GM12878 (cell line): ENCODE measurements at regions not wholly inside any gene's neighbourhood (a gene's known extent, or its start where the extent isn't known, plus 50 kb on each side); places are given as distances from the start of the nearest gene placed in this dataset.

Experiments used
- ATAC-seq: fragments of 200-7000 bp; cut with Tn5 transposase; 3 replicates; pipeline ENCODE4 v1.9.1; 2020; ENCODE audit warnings: mild to moderate bottlenecking, moderate library complexity
- BruUV-seq: library from RNA; stranded (reverse); fragments of 400-500 nt; replicated peaks from 2 replicates; lab custom pipeline; 2021; lab: Mats Ljungman, UMichigan
- CTCF ChIA-PET: fragments of 300-600 bp; sonication (Branson Sonifier 250); formaldehyde crosslinking; extraction: SDS; loops from one replicate; lab custom pipeline; 2021; ENCODE audit warnings: inconsistent platforms; lab: Yijun Ruan, JAX
- POLR2A ChIA-PET: fragments of 350-600 bp; formaldehyde crosslinking; extraction: SDS; loops from one replicate; lab custom pipeline; 2021; ENCODE audit warnings: inconsistent platforms; lab: Charles Lee
- RAD21 ChIA-PET: fragments of 300-600 bp; sonication (Branson Sonifier 250); formaldehyde crosslinking; loops from one replicate; lab custom pipeline; 2023; ENCODE audit warnings: antibody characterized with exemption; ENCODE audit not compliant: unreplicated experiment; lab: Charles Lee
- SMC1A ChIA-PET: fragments of 300-600 bp; sonication (Branson Sonifier 250); formaldehyde crosslinking; loops from one replicate; lab custom pipeline; 2023; ENCODE audit not compliant: unreplicated experiment, uncharacterized antibody; lab: Charles Lee
- DNase-seq: peaks from one replicate; pipeline ENCODE4 v3.0.0-alpha.2; 2011; ENCODE audit warnings: low read depth, low spot score
- FAIRE-seq: peaks from 3 replicates; lab custom pipeline; 2011; peaks lifted over from hg19 to GRCh38; lab: Jason Lieb, UNC
- H2AFZ ChIP-seq: 2 replicates; pipeline ENCODE4 v1.6.0; 2011; ENCODE audit warnings: low read depth, low read length, control low read depth; ENCODE audit not compliant: control insufficient read depth
- H3K27ac ChIP-seq: 2 replicates; pipeline ENCODE4 v1.5.1; 2011; ENCODE audit warnings: control low read depth; ENCODE audit not compliant: control insufficient read depth, insufficient read depth
- H3K27me3 ChIP-seq, 2 experiments: replicated peaks in 1 of 2; 2 replicates each; pipeline versions ENCODE4 v1.6.0 to v1.6.1; 2011; ENCODE audit warnings: low read length in 1 of 2; ENCODE audit not compliant: control insufficient read depth in 2 of 2, insufficient read depth in 2 of 2
- H3K36me3 ChIP-seq, 2 experiments: 2 replicates each; pipeline ENCODE4 v1.5.1; 2011; ENCODE audit warnings: low read length in 1 of 2; ENCODE audit not compliant: control insufficient read depth in 2 of 2, insufficient read depth in 2 of 2
- H3K4me1 ChIP-seq: 2 replicates; pipeline ENCODE4 v1.6.1; 2011; ENCODE audit warnings: mild to moderate bottlenecking, low read length, moderate library complexity, mixed read lengths; ENCODE audit not compliant: control insufficient read depth, insufficient read depth
- H3K4me2 ChIP-seq: 2 replicates; pipeline ENCODE4 v1.6.0; 2011; ENCODE audit warnings: control low read depth; ENCODE audit not compliant: control insufficient read depth, insufficient read depth
- H3K4me3 ChIP-seq: fragments of 200-600 bp; sonication (generic); 2 replicates; pipeline ENCODE4 v1.5.1; 2016
- H3K79me2 ChIP-seq: 2 replicates; pipeline ENCODE4 v1.6.0; 2011; ENCODE audit warnings: low read length; ENCODE audit not compliant: control insufficient read depth, insufficient read depth
- H3K9ac ChIP-seq: 2 replicates; pipeline ENCODE4 v1.8.0; 2011; ENCODE audit warnings: low read length, control low read depth, mixed read lengths; ENCODE audit not compliant: control insufficient read depth, insufficient read depth
- H3K9me3 ChIP-seq: replicated peaks from 3 replicates; pipeline ENCODE4 v1.5.1; 2011; ENCODE audit warnings: mild to moderate bottlenecking, low read length; ENCODE audit not compliant: control insufficient read depth, insufficient read depth
- H4K20me1 ChIP-seq: 2 replicates; pipeline ENCODE4 v1.6.0; 2011; ENCODE audit not compliant: control insufficient read depth, insufficient read depth
- IKZF2 ChIP-seq, 2 experiments: fragments of 450-650 bp; IDR thresholded peaks; 2 replicates each; pipeline ENCODE4 v1.6.1; 2017; ENCODE audit warnings: mild to moderate bottlenecking in 2 of 2, moderate library complexity in 2 of 2
- MYB ChIP-seq: fragments of 150-350 bp; IDR thresholded peaks from 2 replicates; pipeline ENCODE4 v1.6.1; 2014; ENCODE audit warnings: mild to moderate bottlenecking, low read depth, low read length, borderline replicate concordance
- NR2F1 ChIP-seq: fragments of 450-650 bp; conservative IDR thresholded peaks from 2 replicates; pipeline ENCODE4 v1.6.1; 2017; ENCODE audit warnings: mild to moderate bottlenecking
- RCOR1 ChIP-seq: conservative IDR thresholded peaks from 2 replicates; pipeline ENCODE4 v1.6.1; 2012; ENCODE audit warnings: low read depth, low read length, improper control_type of control experiment
- RUNX3 ChIP-seq: IDR thresholded peaks from 2 replicates; pipeline ENCODE4 v1.6.1; 2012; ENCODE audit warnings: low read length, inconsistent platforms
- SIN3A ChIP-seq: IDR thresholded peaks from 2 replicates; pipeline ENCODE4 v1.6.1; 2012; ENCODE audit warnings: low read depth, low read length, improper control_type of control experiment
- STAT1 ChIP-seq: fragments of 450-650 bp; conservative IDR thresholded peaks from 2 replicates; pipeline ENCODE4 v1.6.1; 2014; ENCODE audit warnings: antibody characterized with exemption, mild to moderate bottlenecking
- TCF7 ChIP-seq: IDR thresholded peaks from 2 replicates; pipeline ENCODE4 v1.6.1; 2014; ENCODE audit warnings: antibody characterized with exemption, borderline replicate concordance
- ZBED1 ChIP-seq: IDR thresholded peaks from 2 replicates; pipeline ENCODE4 v1.6.1; 2016; ENCODE audit warnings: borderline replicate concordance
- WGBS: methylation state at CpG from one replicate; pipeline ENCODE4 v1.1.6; 2016; ENCODE audit warnings: low lambda C conversion rate; ENCODE audit not compliant: insufficient replicate concordance, insufficient coverage; ENCODE audit errors: missing lambda C conversion rate; 5-methylcytosine and 5-hydroxymethylcytosine counted together
- in situ Hi-C: fragments of 300-500 bp; cut with MboI; formaldehyde crosslinking; loops from 9 replicates; pipeline ENCODE4 v1.14.3; 2018; ENCODE audit warnings: mixed read lengths
- intact Hi-C: fragments of 100-400 bp; cut with micrococcal nuclease; formaldehyde crosslinking; loops from one replicate; pipeline ENCODE4 v1.14.2; 2022; ENCODE audit not compliant: unreplicated experiment
- TF ChIP-seq, protein P1 (sequence below): IDR thresholded peaks from 2 replicates; pipeline ENCODE4 v1.6.1; 2012; ENCODE audit warnings: improper control_type of control experiment, low read depth, low read length; ENCODE audit not compliant: insufficient replicate concordance
- TF ChIP-seq, protein P2 (sequence below): fragments of 450-650 bp; IDR thresholded peaks from 2 replicates; pipeline ENCODE4 v1.6.1; 2017; ENCODE audit warnings: mild to moderate bottlenecking, moderate library complexity
- TF ChIP-seq, protein P3 (sequence below): IDR thresholded peaks from 2 replicates; pipeline ENCODE4 v1.6.1; 2012; ENCODE audit warnings: low read depth, low read length, improper control_type of control experiment
- TF ChIP-seq, protein P4 (sequence below): fragments of 450-650 bp; IDR thresholded peaks from 2 replicates; pipeline ENCODE4 v1.6.1; 2016; ENCODE audit warnings: mild to moderate bottlenecking

GRCh38 chr13:71382285-71382684 lies 484.7 kb downstream of the DACH1 start:
- TF ChIP-seq, protein P1, sequence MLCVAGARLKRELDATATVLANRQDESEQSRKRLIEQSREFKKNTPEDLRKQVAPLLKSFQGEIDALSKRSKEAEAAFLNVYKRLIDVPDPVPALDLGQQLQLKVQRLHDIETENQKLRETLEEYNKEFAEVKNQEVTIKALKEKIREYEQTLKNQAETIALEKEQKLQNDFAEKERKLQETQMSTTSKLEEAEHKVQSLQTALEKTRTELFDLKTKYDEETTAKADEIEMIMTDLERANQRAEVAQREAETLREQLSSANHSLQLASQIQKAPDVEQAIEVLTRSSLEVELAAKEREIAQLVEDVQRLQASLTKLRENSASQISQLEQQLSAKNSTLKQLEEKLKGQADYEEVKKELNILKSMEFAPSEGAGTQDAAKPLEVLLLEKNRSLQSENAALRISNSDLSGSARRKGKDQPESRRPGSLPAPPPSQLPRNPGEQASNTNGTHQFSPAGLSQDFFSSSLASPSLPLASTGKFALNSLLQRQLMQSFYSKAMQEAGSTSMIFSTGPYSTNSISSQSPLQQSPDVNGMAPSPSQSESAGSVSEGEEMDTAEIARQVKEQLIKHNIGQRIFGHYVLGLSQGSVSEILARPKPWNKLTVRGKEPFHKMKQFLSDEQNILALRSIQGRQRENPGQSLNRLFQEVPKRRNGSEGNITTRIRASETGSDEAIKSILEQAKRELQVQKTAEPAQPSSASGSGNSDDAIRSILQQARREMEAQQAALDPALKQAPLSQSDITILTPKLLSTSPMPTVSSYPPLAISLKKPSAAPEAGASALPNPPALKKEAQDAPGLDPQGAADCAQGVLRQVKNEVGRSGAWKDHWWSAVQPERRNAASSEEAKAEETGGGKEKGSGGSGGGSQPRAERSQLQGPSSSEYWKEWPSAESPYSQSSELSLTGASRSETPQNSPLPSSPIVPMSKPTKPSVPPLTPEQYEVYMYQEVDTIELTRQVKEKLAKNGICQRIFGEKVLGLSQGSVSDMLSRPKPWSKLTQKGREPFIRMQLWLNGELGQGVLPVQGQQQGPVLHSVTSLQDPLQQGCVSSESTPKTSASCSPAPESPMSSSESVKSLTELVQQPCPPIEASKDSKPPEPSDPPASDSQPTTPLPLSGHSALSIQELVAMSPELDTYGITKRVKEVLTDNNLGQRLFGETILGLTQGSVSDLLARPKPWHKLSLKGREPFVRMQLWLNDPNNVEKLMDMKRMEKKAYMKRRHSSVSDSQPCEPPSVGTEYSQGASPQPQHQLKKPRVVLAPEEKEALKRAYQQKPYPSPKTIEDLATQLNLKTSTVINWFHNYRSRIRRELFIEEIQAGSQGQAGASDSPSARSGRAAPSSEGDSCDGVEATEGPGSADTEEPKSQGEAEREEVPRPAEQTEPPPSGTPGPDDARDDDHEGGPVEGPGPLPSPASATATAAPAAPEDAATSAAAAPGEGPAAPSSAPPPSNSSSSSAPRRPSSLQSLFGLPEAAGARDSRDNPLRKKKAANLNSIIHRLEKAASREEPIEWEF, result no peak
- TF ChIP-seq IKZF2 (IDR thresholded peaks at IDR 0.05) (no peak), MYB (no peak), SIN3A (no peak), RUNX3 (no peak), ZBED1 (no peak), RCOR1 (no peak), NR2F1 (no peak), TCF7 (no peak), STAT1 (no peak)
- TF ChIP-seq, protein P2, sequence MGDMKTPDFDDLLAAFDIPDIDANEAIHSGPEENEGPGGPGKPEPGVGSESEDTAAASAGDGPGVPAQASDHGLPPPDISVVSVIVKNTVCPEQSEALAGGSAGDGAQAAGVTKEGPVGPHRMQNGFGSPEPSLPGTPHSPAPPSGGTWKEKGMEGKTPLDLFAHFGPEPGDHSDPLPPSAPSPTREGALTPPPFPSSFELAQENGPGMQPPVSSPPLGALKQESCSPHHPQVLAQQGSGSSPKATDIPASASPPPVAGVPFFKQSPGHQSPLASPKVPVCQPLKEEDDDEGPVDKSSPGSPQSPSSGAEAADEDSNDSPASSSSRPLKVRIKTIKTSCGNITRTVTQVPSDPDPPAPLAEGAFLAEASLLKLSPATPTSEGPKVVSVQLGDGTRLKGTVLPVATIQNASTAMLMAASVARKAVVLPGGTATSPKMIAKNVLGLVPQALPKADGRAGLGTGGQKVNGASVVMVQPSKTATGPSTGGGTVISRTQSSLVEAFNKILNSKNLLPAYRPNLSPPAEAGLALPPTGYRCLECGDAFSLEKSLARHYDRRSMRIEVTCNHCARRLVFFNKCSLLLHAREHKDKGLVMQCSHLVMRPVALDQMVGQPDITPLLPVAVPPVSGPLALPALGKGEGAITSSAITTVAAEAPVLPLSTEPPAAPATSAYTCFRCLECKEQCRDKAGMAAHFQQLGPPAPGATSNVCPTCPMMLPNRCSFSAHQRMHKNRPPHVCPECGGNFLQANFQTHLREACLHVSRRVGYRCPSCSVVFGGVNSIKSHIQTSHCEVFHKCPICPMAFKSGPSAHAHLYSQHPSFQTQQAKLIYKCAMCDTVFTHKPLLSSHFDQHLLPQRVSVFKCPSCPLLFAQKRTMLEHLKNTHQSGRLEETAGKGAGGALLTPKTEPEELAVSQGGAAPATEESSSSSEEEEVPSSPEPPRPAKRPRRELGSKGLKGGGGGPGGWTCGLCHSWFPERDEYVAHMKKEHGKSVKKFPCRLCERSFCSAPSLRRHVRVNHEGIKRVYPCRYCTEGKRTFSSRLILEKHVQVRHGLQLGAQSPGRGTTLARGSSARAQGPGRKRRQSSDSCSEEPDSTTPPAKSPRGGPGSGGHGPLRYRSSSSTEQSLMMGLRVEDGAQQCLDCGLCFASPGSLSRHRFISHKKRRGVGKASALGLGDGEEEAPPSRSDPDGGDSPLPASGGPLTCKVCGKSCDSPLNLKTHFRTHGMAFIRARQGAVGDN, result no peak
- TF ChIP-seq, protein P3, sequence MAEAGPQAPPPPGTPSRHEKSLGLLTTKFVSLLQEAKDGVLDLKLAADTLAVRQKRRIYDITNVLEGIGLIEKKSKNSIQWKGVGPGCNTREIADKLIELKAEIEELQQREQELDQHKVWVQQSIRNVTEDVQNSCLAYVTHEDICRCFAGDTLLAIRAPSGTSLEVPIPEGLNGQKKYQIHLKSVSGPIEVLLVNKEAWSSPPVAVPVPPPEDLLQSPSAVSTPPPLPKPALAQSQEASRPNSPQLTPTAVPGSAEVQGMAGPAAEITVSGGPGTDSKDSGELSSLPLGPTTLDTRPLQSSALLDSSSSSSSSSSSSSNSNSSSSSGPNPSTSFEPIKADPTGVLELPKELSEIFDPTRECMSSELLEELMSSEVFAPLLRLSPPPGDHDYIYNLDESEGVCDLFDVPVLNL, result no peak
- TF ChIP-seq, protein P4, sequence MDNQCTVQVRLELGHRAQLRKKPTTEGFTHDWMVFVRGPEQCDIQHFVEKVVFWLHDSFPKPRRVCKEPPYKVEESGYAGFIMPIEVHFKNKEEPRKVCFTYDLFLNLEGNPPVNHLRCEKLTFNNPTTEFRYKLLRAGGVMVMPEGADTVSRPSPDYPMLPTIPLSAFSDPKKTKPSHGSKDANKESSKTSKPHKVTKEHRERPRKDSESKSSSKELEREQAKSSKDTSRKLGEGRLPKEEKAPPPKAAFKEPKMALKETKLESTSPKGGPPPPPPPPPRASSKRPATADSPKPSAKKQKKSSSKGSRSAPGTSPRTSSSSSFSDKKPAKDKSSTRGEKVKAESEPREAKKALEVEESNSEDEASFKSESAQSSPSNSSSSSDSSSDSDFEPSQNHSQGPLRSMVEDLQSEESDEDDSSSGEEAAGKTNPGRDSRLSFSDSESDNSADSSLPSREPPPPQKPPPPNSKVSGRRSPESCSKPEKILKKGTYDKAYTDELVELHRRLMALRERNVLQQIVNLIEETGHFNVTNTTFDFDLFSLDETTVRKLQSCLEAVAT, result no peak
- ATAC-seq, result no peak
- BruUV-seq, result no TSS peak
- SMC1A ChIA-PET, result no interaction called here
- H2AFZ ChIP-seq, result no peak overlapping the region
- no peak for DNase-seq
- CTCF ChIA-PET, result no interaction called here
- no peaks in the 10 kb centered on the region for H4K20me1 ChIP-seq
- POLR2A ChIA-PET, result no interaction called here
- no peak for FAIRE-seq
- no peaks in the 10 kb centered on the region for H3K27me3 ChIP-seq
- H3K36me3 ChIP-seq, result no peaks in the 10 kb centered on the region
- no peak overlapping the region for H3K4me3 ChIP-seq
- no peaks in the 10 kb centered on the region; the same call in 2 of the 3 replicates for H3K9me3 ChIP-seq
- no peak overlapping the region for H3K9ac ChIP-seq
- no peak overlapping the region for H3K4me2 ChIP-seq
- WGBS, result 9% methylated on average over 4 of the region's 4 CpGs
- in situ Hi-C loops (no loop called here), intact Hi-C loops (no loop called here)
- RAD21 ChIA-PET, result no interaction called here
- H3K79me2 ChIP-seq, result no peaks in the 10 kb centered on the region
- no peaks in the 10 kb centered on the region for H3K4me1 ChIP-seq
- H3K27ac ChIP-seq, result no peak overlapping the region
